ENCODE measurements at regions not wholly inside any gene's neighbourhood (a gene's known extent, or its start where the extent isn't known, plus 50 kb on each side); places are given as distances from the start of the nearest gene placed in this dataset.

- no peak for TF ChIP-seq CTCF (IDR thresholded peaks at IDR 0.05)
- TF ChIP-seq POLR2A (IDR thresholded peaks at IDR 0.05), result no peak
Measured at GRCh38 chr4:92170340-92170739, 133.4 kb upstream of the GRID2 start.
